ENCODE measurements at regions not wholly inside any gene's neighbourhood (a gene's known extent, or its start where the extent isn't known, plus 50 kb on each side); places are given as distances from the start of the nearest gene placed in this dataset.

- Histone ChIP-seq H3K36me3 (ENCODE audit: control insufficient read depth in 2 of 4, insufficient read depth in 4 of 4, low read length in 3 of 4) (no peaks in the 10 kb centered on the region), H2BK15ac (ENCODE audit: low read length) (no peak overlapping the region), H4K5ac (ENCODE audit: insufficient read length, low read depth, low read length) (no peak overlapping the region), H3K79me1 (ENCODE audit: low read depth, low read length) (no peaks in the 10 kb centered on the region), H2BK20ac (ENCODE audit: low read length) (no peak overlapping the region), H3K79me2 (ENCODE audit: control insufficient read depth in 1 of 2, insufficient read depth in 2 of 2, low read length in 2 of 2) (no peaks in the 10 kb centered on the region), H3K4me2 (ENCODE audit: insufficient read depth in 1 of 2, low read depth in 2 of 2, low read length in 2 of 2) (no peak overlapping the region), H3K56ac (replicated peaks; ENCODE audit: insufficient read length, low read depth, low read length) (no peak overlapping the region), H3K4ac (replicated peaks; ENCODE audit: insufficient read length, low read depth, low read length) (no peak overlapping the region), H2AFZ (ENCODE audit: low read length) (no peak overlapping the region), H3K23ac (ENCODE audit: insufficient read length) (no peak overlapping the region), H4K20me1 (replicated peaks in 1 of 2; ENCODE audit: control insufficient read depth in 1 of 2, insufficient read depth in 2 of 2, low read length in 2 of 2) (no peaks in the 10 kb centered on the region), H3K4me3 (ENCODE audit: extremely low read depth in 1 of 4, insufficient read depth in 2 of 4, low read depth in 3 of 4, low read length in 4 of 4) (no peak overlapping the region), H2BK12ac (ENCODE audit: low read depth, low read length) (no peak overlapping the region), H3K23me2 (ENCODE audit: low read depth, low read length) (no peaks in the 10 kb centered on the region), H4K8ac (ENCODE audit: extremely low read depth, insufficient read depth, low read length) (no peak overlapping the region), H2AK5ac (ENCODE audit: low read depth, low read length) (no peak overlapping the region), H3K4me1 (replicated peaks in 1 of 4; ENCODE audit: control insufficient read depth in 3 of 4, insufficient read depth in 4 of 4, low read length in 3 of 4) (no peaks in the 10 kb centered on the region), H3K18ac (ENCODE audit: extremely low read depth, low read length) (no peak overlapping the region), H3K27me3 (replicated peaks in 1 of 4; ENCODE audit: control insufficient read depth in 3 of 4, extremely low read depth in 1 of 4, insufficient read depth in 3 of 4, low read length in 3 of 4) (no peaks in the 10 kb centered on the region), H3K9me3 (ENCODE audit: insufficient read depth in 2 of 2, low read depth in 1 of 2, low read length in 1 of 2) (no peaks in the 10 kb centered on the region), H2BK120ac (replicated peaks; ENCODE audit: low read depth, low read length) (no peak overlapping the region), H2BK5ac (ENCODE audit: low read depth, low read length) (no peak overlapping the region), H3K27ac (ENCODE audit: low read depth, low read length) (no peak overlapping the region), H3K14ac (ENCODE audit: insufficient read length) (no peak overlapping the region), H3K9ac (replicated peaks in 1 of 4; ENCODE audit: extremely low read depth in 1 of 4, low read depth in 3 of 4, low read length in 3 of 4) (no peak overlapping the region), H4K91ac (replicated peaks; ENCODE audit: insufficient read length, low read length) (no peak overlapping the region)
- ChIA-PET CTCF (ENCODE audit: partially characterized antibody) (no interaction called here), POLR2A (ENCODE audit: partially characterized antibody) (no interaction called here)
- WGBS, 2 experiments (ENCODE audit: extremely low coverage in 1 of 2, insufficient coverage in 1 of 2, insufficient read length in 1 of 2, insufficient replicate concordance in 2 of 2, low coverage in 1 of 2, low lambda C conversion rate in 2 of 2, missing lambda C conversion rate in 1 of 2), result 92 to 100% methylated on average over 1 of the region's 1 CpG
- no peak for FAIRE-seq
- no peak for DNase-seq (ENCODE audit: low read depth in 1 of 2, low spot score in 2 of 2)
- TF ChIP-seq TAF1 (IDR thresholded peaks at IDR 0.05; ENCODE audit: low read depth, low read length), result no peak
- TF ChIP-seq SP4 (IDR thresholded peaks at IDR 0.05; ENCODE audit: low read length), result no peak
- no peak for TF ChIP-seq E2F6 (IDR thresholded peaks at IDR 0.05)
- no peak for TF ChIP-seq ATF3 (IDR thresholded peaks at IDR 0.05; ENCODE audit: insufficient read depth, low read depth, low read length)
- no peak for TF ChIP-seq BRCA1 (IDR thresholded peaks at IDR 0.05; ENCODE audit: low read depth, low read length)
- TF ChIP-seq NRF1 (IDR thresholded peaks at IDR 0.05; ENCODE audit: low read depth, low read length), result no peak
- TF ChIP-seq EZH2 (IDR thresholded peaks at IDR 0.05; ENCODE audit: low read depth, low read length, severe bottlenecking), result no peak
- no peak for TF ChIP-seq RAD21 (IDR thresholded peaks at IDR 0.05 in 1 of 2, conservative IDR thresholded peaks at IDR 0.05 in 1 of 2; ENCODE audit: low read depth in 2 of 2, low read length in 2 of 2)
- TF ChIP-seq RNF2 (IDR thresholded peaks at IDR 0.05; ENCODE audit: borderline replicate concordance, low read depth, low read length, missing control alignments, poor library complexity, severe bottlenecking), result no peak
- TF ChIP-seq SAP30 (IDR thresholded peaks at IDR 0.05; ENCODE audit: insufficient read depth, insufficient replicate concordance, low read length), result no peak
- no peak for TF ChIP-seq FOSL1 (IDR thresholded peaks at IDR 0.05; ENCODE audit: insufficient read depth, low read depth, low read length)
- TF ChIP-seq SIRT6 (IDR thresholded peaks at IDR 0.05; ENCODE audit: low read length), result no peak
- TF ChIP-seq MAX (IDR thresholded peaks at IDR 0.05), result no peak
Measured at GRCh38 chr18:60506190-60506589, 133.6 kb upstream of the MC4R start.

Data from H1 (cell line).